ENCODE measurements at regions not wholly inside any gene's neighbourhood (a gene's known extent, or its start where the extent isn't known, plus 50 kb on each side); places are given as distances from the start of the nearest gene placed in this dataset.

GRCh38 chrX:137483554-137483953 lies 82.4 kb upstream of the ZIC3 start:
- TF ChIP-seq CTCF (IDR thresholded peaks at IDR 0.05; ENCODE audit: low read depth, low read length): no peak
- H3K4me3 ChIP-seq (ENCODE audit: low read depth, low read length): no peak overlapping the region

- no peak for TF ChIP-seq CTCF (IDR thresholded peaks at IDR 0.05; ENCODE audit: low read depth, low read length)
Observed at GRCh38 chrX:137482136-137482535, 83.8 kb upstream of the ZIC3 start.

GRCh38 chrX:137479386-137479785 lies 86.5 kb upstream of the ZIC3 start:
- TF ChIP-seq CTCF (IDR thresholded peaks at IDR 0.05; ENCODE audit: low read depth, low read length): no peak
- H3K4me3 ChIP-seq (ENCODE audit: low read depth, low read length): no peak overlapping the region

More at GRCh38 chrX:137482136-137482535, 83.8 kb upstream of the ZIC3 start:
- H3K4me3 ChIP-seq (ENCODE audit: low read depth, low read length): no peak overlapping the region

- TF ChIP-seq CTCF (IDR thresholded peaks at IDR 0.05; ENCODE audit: low read depth, low read length): no peak
- H3K4me3 ChIP-seq (ENCODE audit: low read depth, low read length): no peak overlapping the region
Observed at GRCh38 chrX:137441711-137442110, 124.2 kb upstream of the ZIC3 start.

- H3K4me3 ChIP-seq (ENCODE audit: low read depth, low read length): no peak overlapping the region
- TF ChIP-seq CTCF (IDR thresholded peaks at IDR 0.05; ENCODE audit: low read depth, low read length): no peak
Observed at GRCh38 chrX:137432609-137433008, 133.3 kb upstream of the ZIC3 start.

GRCh38 chrX:137431693-137432488 lies 134.0 kb upstream of the ZIC3 start:
- no peak for TF ChIP-seq CTCF (IDR thresholded peaks at IDR 0.05; ENCODE audit: low read depth, low read length)
- H3K4me3 ChIP-seq (ENCODE audit: low read depth, low read length): no peak overlapping the region

- H3K4me3 ChIP-seq (ENCODE audit: low read depth, low read length): no peak overlapping the region
- TF ChIP-seq CTCF (IDR thresholded peaks at IDR 0.05; ENCODE audit: low read depth, low read length): no peak
Observed at GRCh38 chrX:137430984-137431475, 134.9 kb upstream of the ZIC3 start.
